ENCODE measurements at regions not wholly inside any gene's neighbourhood (a gene's known extent, or its start where the extent isn't known, plus 50 kb on each side); places are given as distances from the start of the nearest gene placed in this dataset.

DNA sequence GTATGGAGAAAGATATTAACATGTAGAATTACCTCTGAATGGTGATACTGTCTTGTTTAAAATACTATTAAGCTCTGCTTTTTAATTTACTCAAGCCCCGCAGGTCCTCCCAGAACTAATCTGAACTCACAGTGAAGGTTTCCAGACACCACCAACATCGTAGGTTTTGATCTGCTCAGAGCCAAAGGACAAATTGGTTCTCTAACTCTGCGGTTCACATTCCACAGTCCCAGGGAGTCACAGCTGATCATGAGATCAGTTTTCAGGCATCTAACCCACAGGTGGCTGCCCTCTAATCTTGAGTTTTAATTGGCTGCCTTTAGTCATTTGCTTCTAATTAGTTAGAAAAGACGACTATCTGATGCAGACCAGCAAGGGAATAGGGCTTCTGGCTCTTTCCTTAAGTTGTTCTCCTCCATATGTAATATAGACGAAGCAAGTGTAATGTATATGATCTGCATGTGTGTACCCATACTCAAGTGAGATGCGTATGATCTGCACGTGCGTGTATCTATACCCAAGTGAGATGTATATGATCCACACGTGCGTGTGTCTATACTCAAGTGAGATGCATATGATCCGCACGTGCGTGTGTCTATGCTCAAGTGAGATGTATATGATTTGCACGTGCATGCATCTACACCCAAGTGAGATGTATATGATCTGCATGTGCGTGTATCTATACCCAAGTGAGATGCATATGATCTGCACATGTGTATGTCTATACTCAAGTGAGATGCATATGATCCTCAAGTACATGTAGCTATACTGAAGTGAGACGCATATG, 331.5 kb upstream of the NPVF start:
- no peak for DNase-seq

- DNase-seq, result no peak
Observed at GRCh38 chr7:25562673-25563182, 334.4 kb upstream of the NPVF start.

GRCh38 chr7:25565002-25565401, 336.7 kb upstream of the NPVF start:
- DNase-seq, result no peak

- DNase-seq, result peak; percentile 83
Observed at GRCh38 chr7:25565949-25566348, 337.7 kb upstream of the NPVF start.

DNA sequence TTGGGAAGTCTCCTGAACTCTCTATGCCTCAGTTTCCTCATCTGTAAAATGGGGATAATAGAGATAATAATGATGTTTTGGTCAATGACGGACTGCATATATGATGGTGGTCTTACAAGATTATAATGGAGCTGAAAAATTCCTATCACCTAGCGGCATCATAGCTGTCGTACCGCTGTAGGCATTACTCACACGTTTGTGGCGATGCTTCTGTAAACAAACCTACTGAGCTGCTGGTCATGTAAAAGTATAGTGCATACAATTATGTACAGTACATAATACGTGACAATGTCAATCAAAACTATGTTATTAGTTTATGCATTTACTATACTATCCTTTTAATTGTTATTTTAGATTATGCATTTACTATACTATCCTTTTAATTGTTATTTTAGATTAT, 339.1 kb upstream of the NPVF start:
- no peak for DNase-seq

DNA sequence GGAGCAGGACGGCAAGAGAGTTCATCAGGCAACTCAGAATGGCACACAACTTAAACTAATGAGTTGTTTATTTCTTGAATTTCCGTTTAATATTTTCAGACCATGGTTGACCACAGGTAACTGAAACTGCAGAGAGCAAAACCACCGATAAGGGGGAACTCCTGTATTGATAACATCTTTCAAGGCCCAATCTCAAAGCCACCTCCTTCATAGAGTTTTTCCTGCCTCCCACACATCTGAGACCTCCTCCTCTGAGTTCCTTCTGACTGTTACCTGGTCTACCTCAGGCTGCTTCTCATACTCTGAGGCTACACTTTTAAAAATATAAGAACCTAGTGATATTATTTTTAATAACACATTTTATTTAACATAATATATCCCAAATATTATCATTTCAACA, 341.5 kb upstream of the NPVF start:
- no peak for DNase-seq

- no peak for DNase-seq
Observed at GRCh38 chr7:25572423-25572822, 344.1 kb upstream of the NPVF start.

DNA sequence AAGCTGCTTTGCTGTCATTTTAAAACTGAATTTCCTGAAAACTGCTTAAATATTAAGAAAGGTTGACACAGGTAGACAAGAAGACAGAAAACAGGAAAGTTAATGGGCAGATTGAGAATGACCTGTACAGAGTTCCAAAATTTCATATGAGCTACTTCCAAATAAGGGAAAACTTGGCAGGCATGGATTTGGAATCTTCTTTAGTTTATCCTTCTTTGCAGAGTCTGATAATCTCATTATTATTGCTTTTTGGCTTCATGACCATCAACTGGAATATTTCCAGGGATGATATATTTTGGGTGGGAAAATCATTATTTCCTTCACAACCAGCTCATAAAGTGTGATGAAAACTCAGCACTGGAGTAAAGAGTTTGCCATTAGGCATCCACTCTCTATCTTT, 346.5 kb upstream of the NPVF start:
- no peak for DNase-seq

- DNase-seq, result no peak
Observed at GRCh38 chr7:25575634-25576033, 347.3 kb upstream of the NPVF start.

- no peak for DNase-seq
Observed at GRCh38 chr7:25578991-25579777, 350.9 kb upstream of the NPVF start.

DNA sequence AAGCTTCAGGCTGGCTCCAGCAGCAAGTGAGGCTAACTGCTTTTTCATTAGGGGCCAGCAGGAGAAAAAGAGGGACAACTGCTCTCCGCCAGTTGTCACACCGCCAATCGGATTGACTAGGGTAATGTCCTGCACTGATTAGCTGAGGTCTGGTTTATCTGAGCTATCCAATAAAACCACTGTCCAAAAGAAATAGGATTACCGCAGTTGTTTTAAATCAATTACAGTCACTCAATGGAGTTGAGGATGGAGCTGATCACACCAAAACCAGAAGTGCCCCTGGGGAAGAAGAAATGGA, 351.4 kb upstream of the NPVF start:
- DNase-seq, result no peak

DNA sequence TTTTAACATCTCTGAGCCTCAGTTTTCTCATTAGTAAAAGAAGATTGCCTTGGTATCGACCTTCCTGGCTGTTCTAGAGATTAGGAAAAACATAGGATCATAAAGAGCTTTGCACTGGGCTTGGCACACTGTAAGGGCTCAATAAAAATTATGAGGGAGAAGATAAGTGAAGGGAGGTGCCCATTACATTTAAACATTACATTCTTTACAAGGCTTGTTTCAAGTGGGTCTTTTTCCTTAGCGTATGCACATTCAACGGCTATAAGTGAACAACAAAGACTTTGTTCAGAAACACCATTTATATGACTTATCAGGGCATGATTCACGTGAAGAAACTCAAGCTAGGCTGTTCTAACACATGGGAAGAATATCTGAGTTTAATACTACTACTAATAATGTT, 351.9 kb upstream of the NPVF start:
- DNase-seq, result no peak

DNA sequence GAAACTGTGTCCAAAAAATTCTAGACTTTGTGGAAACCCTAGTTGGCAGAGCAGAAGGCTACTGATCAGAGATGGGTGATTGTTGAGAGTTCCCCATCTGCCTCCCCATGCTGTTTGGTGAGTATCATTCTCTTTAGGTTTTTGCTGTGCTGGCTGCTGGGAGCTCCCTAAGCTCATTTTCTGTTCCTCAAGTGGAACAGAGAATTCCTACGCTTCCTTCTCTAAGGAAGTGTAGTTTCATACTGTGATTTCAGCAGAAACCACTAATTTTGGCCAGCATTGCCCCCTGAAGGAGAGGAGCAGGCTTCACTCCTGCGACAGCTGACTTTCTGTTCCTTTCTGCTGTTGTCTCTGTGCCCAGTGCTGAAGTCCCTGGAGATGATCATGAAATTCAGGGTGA, 355.3 kb upstream of the NPVF start:
- no peak for DNase-seq

- DNase-seq, result no peak
Observed at GRCh38 chr7:25584112-25584938, 356.0 kb upstream of the NPVF start.

DNA sequence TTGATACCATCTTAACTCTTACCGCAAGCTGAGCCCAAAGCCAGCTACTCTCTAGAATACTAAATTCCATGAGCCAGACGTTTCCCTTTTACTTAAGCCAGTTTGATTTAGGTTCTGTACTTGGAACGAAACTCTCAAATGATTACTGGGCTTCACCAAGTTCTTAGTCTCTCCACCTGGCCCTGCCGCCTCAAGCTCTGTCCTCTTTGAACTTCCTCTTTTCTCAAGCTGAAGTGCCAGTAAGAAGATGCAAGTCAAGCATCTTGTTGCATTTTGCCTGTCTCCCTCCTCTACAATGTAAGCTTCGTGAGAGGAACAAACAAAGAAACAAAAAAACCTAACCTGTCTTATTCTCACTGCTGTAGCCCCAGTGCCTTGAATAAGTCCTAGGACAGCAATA, 358.2 kb upstream of the NPVF start:
- DNase-seq, result no peak

GRCh38 chr7:25594122-25594521, 365.8 kb upstream of the NPVF start:
- no peak for DNase-seq

GRCh38 chr7:25594728-25595127, 366.4 kb upstream of the NPVF start:
- DNase-seq, result no peak

GRCh38 chr7:25595996-25596395, 367.7 kb upstream of the NPVF start:
- no peak for DNase-seq

- DNase-seq, result no peak
Observed at GRCh38 chr7:25596443-25596842, 368.2 kb upstream of the NPVF start.

GRCh38 chr7:25597946-25598345, 369.7 kb upstream of the NPVF start:
- no peak for DNase-seq

- DNase-seq, result no peak
Observed at GRCh38 chr7:25598765-25599164, 370.5 kb upstream of the NPVF start.

DNA sequence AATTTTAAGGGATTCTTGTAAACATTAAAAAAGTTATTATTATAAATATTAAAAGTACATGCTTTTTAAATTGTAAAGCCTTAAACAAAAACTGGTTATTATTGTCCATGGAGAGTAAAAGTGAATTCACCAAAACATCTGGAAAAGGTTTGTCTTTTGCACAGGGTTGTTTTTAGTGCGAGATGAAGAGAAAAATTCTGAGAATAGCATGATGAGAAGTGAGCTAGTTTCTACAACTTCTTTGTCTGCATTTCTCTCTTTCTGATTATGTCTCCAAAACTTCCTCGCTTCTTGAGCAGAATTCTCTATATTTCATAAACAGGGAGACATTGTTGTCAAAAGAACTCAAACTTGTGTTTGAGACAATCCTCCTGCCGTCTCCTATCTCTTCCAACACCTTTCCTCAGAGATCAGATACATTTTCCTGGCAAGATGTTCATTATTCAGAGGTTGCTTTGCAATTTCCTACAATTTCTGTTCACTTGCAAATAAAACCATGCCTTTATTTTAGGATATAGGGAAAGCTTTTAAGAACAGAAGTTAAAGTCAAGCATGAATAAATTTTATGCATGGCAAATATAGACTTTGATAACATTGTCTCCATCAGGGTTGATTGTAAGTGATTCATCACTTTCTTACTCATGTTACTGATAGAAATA, 372.1 kb upstream of the NPVF start:
- DNase-seq, result no peak
